Activated CD4-positive, alpha-beta T cell treated with anti-CD3 and anti-CD28 coated beads for 1 hour (primary cell): ENCODE measurements at regions not wholly inside any gene's neighbourhood (a gene's known extent, or its start where the extent isn't known, plus 50 kb on each side); places are given as distances from the start of the nearest gene placed in this dataset.

Experiments
- DNase-seq: peaks from one replicate; pipeline ENCODE4 v3.0.0-alpha.2; 2020

GRCh38 chr2:126774761-126775160 is 118.8 kb downstream of the GYPC start:
- no peak for DNase-seq

- no peak for DNase-seq
These were observed 119.5 kb downstream of the GYPC start for GRCh38 chr2:126775300-126775985.

- no peak for DNase-seq
These were observed 120.3 kb downstream of the GYPC start for GRCh38 chr2:126776255-126776654.

- DNase-seq: peak; percentile 71
These were observed 121.0 kb downstream of the GYPC start for GRCh38 chr2:126776692-126777619.

GRCh38 chr2:126777620-126777978 is 121.1 kb upstream of the TEX51 start:
- DNase-seq: no peak

- no peak for DNase-seq
These were observed 119.9 kb upstream of the TEX51 start for GRCh38 chr2:126778561-126779501.

GRCh38 chr2:126781206-126781605 is 117.5 kb upstream of the TEX51 start:
- no peak for DNase-seq

- no peak for DNase-seq
These were observed 116.9 kb upstream of the TEX51 start for GRCh38 chr2:126781806-126782205.

- no peak for DNase-seq
These were observed 116.0 kb upstream of the TEX51 start for GRCh38 chr2:126782648-126783047.

- DNase-seq: no peak
These were observed 115.3 kb upstream of the TEX51 start for GRCh38 chr2:126783341-126783740.

GRCh38 chr2:126784045-126784444 is 114.6 kb upstream of the TEX51 start:
- DNase-seq: no peak

- DNase-seq: no peak
These were observed 114.1 kb upstream of the TEX51 start for GRCh38 chr2:126784621-126785020.

- DNase-seq: no peak
These were observed 113.5 kb upstream of the TEX51 start for GRCh38 chr2:126785236-126785635.

- no peak for DNase-seq
These were observed 112.8 kb upstream of the TEX51 start for GRCh38 chr2:126785862-126786261.

- no peak for DNase-seq
These were observed 111.9 kb upstream of the TEX51 start for GRCh38 chr2:126786765-126787164.

GRCh38 chr2:126787289-126787688 is 111.4 kb upstream of the TEX51 start:
- no peak for DNase-seq

GRCh38 chr2:126788113-126788512 is 110.6 kb upstream of the TEX51 start:
- DNase-seq: no peak

GRCh38 chr2:126788652-126789051 is 110.0 kb upstream of the TEX51 start:
- no peak for DNase-seq

- DNase-seq: no peak
These were observed 107.5 kb upstream of the TEX51 start for GRCh38 chr2:126790987-126791780.

GRCh38 chr2:126792186-126792585 is 106.5 kb upstream of the TEX51 start:
- no peak for DNase-seq

- DNase-seq: no peak
These were observed 105.7 kb upstream of the TEX51 start for GRCh38 chr2:126792993-126793392.

GRCh38 chr2:126793885-126794613 is 104.6 kb upstream of the TEX51 start:
- DNase-seq: no peak
